Psoas muscle (tissue), 7 donors: ENCODE measurements at regions not wholly inside any gene's neighbourhood (a gene's known extent, or its start where the extent isn't known, plus 50 kb on each side); places are given as distances from the start of the nearest gene placed in this dataset.

Experiments
- ATAC-seq, 4 donors: fragments of 200-7000 bp; cut with Tn5 transposase; one replicate each; pipeline ENCODE4 v1.9.1; 2020; ENCODE audit warnings: moderate library complexity in 3 of 4, mild to moderate bottlenecking in 2 of 4
- DNase-seq, 2 donors: peaks; one replicate each; pipeline ENCODE4 v3.0.0-alpha.2; 2020
- H3K27ac ChIP-seq: fragments of 200-600 bp; one replicate; pipeline ENCODE4 v1.8.0; 2022
- H3K27me3 ChIP-seq, 3 donors: fragments of 200-600 bp in 1 of 3; one replicate each; pipeline versions ENCODE4 v1.6.1 to v1.8.0; 2013 to 2022; ENCODE audit warnings: low read length in 2 of 3, mild to moderate bottlenecking in 2 of 3, moderate library complexity in 1 of 3; ENCODE audit not compliant: insufficient read depth in 3 of 3
- H3K36me3 ChIP-seq, 2 donors: fragments of 200-600 bp in 1 of 2; one replicate each; pipeline versions ENCODE4 v1.6.1 to v1.8.0; 2013 to 2022; ENCODE audit warnings: low read depth in 1 of 2, mild to moderate bottlenecking in 1 of 2, moderate library complexity in 1 of 2; ENCODE audit not compliant: insufficient read depth in 1 of 2
- H3K4me1 ChIP-seq: fragments of 200-600 bp; one replicate; pipeline ENCODE4 v1.8.0; 2022
- H3K4me3 ChIP-seq: fragments of 200-600 bp; one replicate; pipeline ENCODE4 v1.8.0; 2022; ENCODE audit warnings: mild to moderate bottlenecking
- H3K9me3 ChIP-seq: fragments of 200-600 bp; one replicate; pipeline ENCODE4 v1.8.0; 2022
- CTCF ChIP-seq: fragments of 200-600 bp; IDR thresholded peaks from one replicate; pipeline ENCODE4 v1.8.0; 2022; ENCODE audit warnings: antibody characterized with exemption
- WGBS, 3 donors: extraction: QIAGEN DNeasy Blood & Tissue Kit; methylation state at CpG; one replicate each; pipeline versions ENCODE4 v1.1.6 to v1.1.7; 2013; 5-methylcytosine and 5-hydroxymethylcytosine counted together
- intact Hi-C, 2 donors: fragments of 100-400 bp; cut with DNase I; formaldehyde crosslinking; loops; one replicate each; pipeline versions ENCODE4 v1.11.0 to v1.14.2; 2022
- donor health status: healthy with polysubstance abuse.
- donor health status: DM: no; HTN: no; CAD: no; lungs with moderate emphysema.
- donor health status: Bipolar disorder and iron deficiency.
- donor health status: healthy.
- donor health status: DM: yes; HTN: yes; CAD: no.
- donor health status: DM: no; HTN: no; CAD: no.
- donor health status: DM: yes; HTN: yes; CAD: no.

- Histone ChIP-seq H3K36me3 (no peaks in the 10 kb centered on the region), H3K27me3 (no peaks in the 10 kb centered on the region), H3K9me3 (no peaks in the 10 kb centered on the region), H3K4me3 (no peak overlapping the region), H3K4me1 (peaks cover 4% of the 10 kb centered on the region), H3K27ac (no peak overlapping the region)
- TF ChIP-seq CTCF: no peak
- DNase-seq (no peak), ATAC-seq (no peak)
- intact Hi-C loops: no loop called here
- 84 to 88% (median 86%) methylated on average over 5 of the region's 5 CpGs for WGBS, 3 donors
These were observed 70.5 kb upstream of the RUNX1 start for GRCh38 chr21:35119501-35120047.

- DNase-seq (no peak), ATAC-seq (peak; percentile 87 to 97 (median 96))
- no peak overlapping the region for H3K4me3 ChIP-seq
- no peaks in the 10 kb centered on the region for H3K36me3 ChIP-seq
- H3K27ac ChIP-seq: no peak overlapping the region
- peaks cover 4% of the 10 kb centered on the region for H3K4me1 ChIP-seq
- no peaks in the 10 kb centered on the region for H3K9me3 ChIP-seq
- H3K27me3 ChIP-seq: no peaks in the 10 kb centered on the region
- intact Hi-C loops: no loop called here
- 34 to 76% (median 34%) methylated on average over 2 of the region's 2 CpGs for WGBS, 3 donors
- TF ChIP-seq CTCF: no peak
These were observed 67.7 kb upstream of the RUNX1 start for GRCh38 chr21:35116777-35117176.

GRCh38 chr21:35113064-35113463, 64.0 kb upstream of the RUNX1 start:
- no peaks in the 10 kb centered on the region for H3K36me3 ChIP-seq
- ATAC-seq (no peak), DNase-seq (no peak)
- intact Hi-C loops: no loop called here
- H3K4me3 ChIP-seq: no peak overlapping the region
- H3K27ac ChIP-seq: no peak overlapping the region
- TF ChIP-seq CTCF: no peak
- peaks cover 4% of the 10 kb centered on the region for H3K4me1 ChIP-seq
- H3K9me3 ChIP-seq: no peaks in the 10 kb centered on the region
- 54 to 62% (median 58%) methylated on average over 2 of the region's 2 CpGs for WGBS, 3 donors
- H3K27me3 ChIP-seq: no peaks in the 10 kb centered on the region

- H3K36me3 ChIP-seq: no peaks in the 10 kb centered on the region
- WGBS, 3 donors: 27 to 34% (median 29%) methylated on average over 4 of the region's 4 CpGs
- H3K9me3 ChIP-seq: no peaks in the 10 kb centered on the region
- no peak overlapping the region for H3K27ac ChIP-seq
- H3K27me3 ChIP-seq: no peaks in the 10 kb centered on the region
- intact Hi-C loops: no loop called here
- no peak for TF ChIP-seq CTCF
- no peaks in the 10 kb centered on the region for H3K4me1 ChIP-seq
- no peak overlapping the region for H3K4me3 ChIP-seq
- DNase-seq (no peak), ATAC-seq (no peak)
These were observed 62.3 kb upstream of the RUNX1 start for GRCh38 chr21:35111321-35111930.

GRCh38 chr21:35108887-35109286, 59.8 kb upstream of the RUNX1 start:
- DNase-seq (no peak), ATAC-seq (no peak)
- Histone ChIP-seq H3K4me1 (no peaks in the 10 kb centered on the region), H3K27ac (no peak overlapping the region), H3K27me3 (no peaks in the 10 kb centered on the region), H3K36me3 (no peaks in the 10 kb centered on the region), H3K9me3 (no peaks in the 10 kb centered on the region), H3K4me3 (no peak overlapping the region)
- intact Hi-C loops: no loop called here
- WGBS, 3 donors: 69 to 78% (median 73%) methylated on average over 3 of the region's 3 CpGs
- TF ChIP-seq CTCF: no peak
